ENCODE measurements at regions not wholly inside any gene's neighbourhood (a gene's known extent, or its start where the extent isn't known, plus 50 kb on each side); places are given as distances from the start of the nearest gene placed in this dataset.

GRCh38 chrX:103158317-103158621 is 56.6 kb upstream of the BEX4 start:
- DNase-seq, result no peak

GRCh38 chrX:103157496-103158316 is 57.2 kb upstream of the BEX4 start:
- DNase-seq, result peak; percentile 3

- no peak for DNase-seq
These were observed 59.7 kb upstream of the BEX4 start for GRCh38 chrX:103155201-103155600.

GRCh38 chrX:103153661-103154060 is 60.7 kb upstream of the NXF3 start:
- no peak for DNase-seq

GRCh38 chrX:103151799-103152198 is 58.9 kb upstream of the NXF3 start:
- DNase-seq, result no peak

- no peak for DNase-seq
These were observed 56.7 kb upstream of the NXF3 start for GRCh38 chrX:103149652-103150051.

- no peak for DNase-seq
These were observed 55.1 kb upstream of the NXF3 start for GRCh38 chrX:103148075-103148474.
